ENCODE measurements at regions not wholly inside any gene's neighbourhood (a gene's known extent, or its start where the extent isn't known, plus 50 kb on each side); places are given as distances from the start of the nearest gene placed in this dataset.
"Not testable (repeated sequence)": the region's sequence is repeated elsewhere in the genome, so short reads cannot be mapped to it uniquely, and the experiment has no call there.

GRCh38 chr3:94482686-94483085 is 419.8 kb downstream of the NSUN3 start:
- no peak for DNase-seq (ENCODE audit: low read depth, low spot score)
- Mint-ChIP-seq H3K9me3 (peaks cover 3% of the 10 kb centered on the region), H3K36me3 (ENCODE audit: low read depth) (no peaks in the 10 kb centered on the region), H3K4me3 (no peak overlapping the region), H3K27me3 (ENCODE audit: low read depth) (no peaks in the 10 kb centered on the region), H3K27ac (ENCODE audit: unreplicated experiment) (no peak overlapping the region), H3K4me1 (no peaks in the 10 kb centered on the region)
- no peak for TF ChIP-seq CTCF (conservative IDR thresholded peaks at IDR 0.05)

GRCh38 chr3:94483403-94483802 is 420.5 kb downstream of the NSUN3 start:
- H3K4me3 Mint-ChIP-seq: no peak overlapping the region

GRCh38 chr3:94494992-94495391 is 432.1 kb downstream of the NSUN3 start:
- Mint-ChIP-seq H3K27me3 (ENCODE audit: low read depth) (no peaks in the 10 kb centered on the region), H3K9me3 (peaks cover 7% of the 10 kb centered on the region), H3K4me3 (no peak overlapping the region), H3K4me1 (peaks cover 10% of the 10 kb centered on the region), H3K27ac (ENCODE audit: unreplicated experiment) (no peak overlapping the region), H3K36me3 (ENCODE audit: low read depth) (peaks cover 6% of the 10 kb centered on the region)
- no peak for TF ChIP-seq CTCF (conservative IDR thresholded peaks at IDR 0.05)
- no peak for DNase-seq (ENCODE audit: low read depth, low spot score)

More at GRCh38 chr3:94483403-94483802, 420.5 kb downstream of the NSUN3 start:
- Mint-ChIP-seq H3K27ac (ENCODE audit: unreplicated experiment) (no peak overlapping the region), H3K27me3 (ENCODE audit: low read depth) (no peaks in the 10 kb centered on the region), H3K9me3 (peaks cover 3% of the 10 kb centered on the region), H3K4me1 (no peaks in the 10 kb centered on the region), H3K36me3 (ENCODE audit: low read depth) (no peaks in the 10 kb centered on the region)
- no peak for TF ChIP-seq CTCF (conservative IDR thresholded peaks at IDR 0.05)
- DNase-seq (ENCODE audit: low read depth, low spot score): no peak

- Mint-ChIP-seq H3K36me3 (ENCODE audit: low read depth) (peaks cover 9% of the 10 kb centered on the region), H3K27ac (ENCODE audit: unreplicated experiment) (no peak overlapping the region), H3K27me3 (ENCODE audit: low read depth) (no peaks in the 10 kb centered on the region), H3K4me1 (no peaks in the 10 kb centered on the region), H3K9me3 (peaks cover 12% of the 10 kb centered on the region), H3K4me3 (no peak overlapping the region)
- TF ChIP-seq CTCF (conservative IDR thresholded peaks at IDR 0.05): no peak
- DNase-seq (ENCODE audit: low read depth, low spot score): no peak
These were observed 437.3 kb downstream of the NSUN3 start for GRCh38 chr3:94500146-94500545.

- not testable (repeated sequence) for H3K27ac Mint-ChIP-seq (ENCODE audit: unreplicated experiment); H3K4me3 Mint-ChIP-seq; DNase-seq (ENCODE audit: low read depth, low spot score); H3K4me1 Mint-ChIP-seq; H3K36me3 Mint-ChIP-seq (ENCODE audit: low read depth); H3K27me3 Mint-ChIP-seq (ENCODE audit: low read depth); H3K9me3 Mint-ChIP-seq
These were observed 444.5 kb downstream of the NSUN3 start for GRCh38 chr3:94507354-94507753.

GRCh38 chr3:94512876-94513275 is 450.0 kb downstream of the NSUN3 start:
- TF ChIP-seq CTCF (conservative IDR thresholded peaks at IDR 0.05): no peak
- Mint-ChIP-seq H3K4me1 (peaks cover 18% of the 10 kb centered on the region), H3K4me3 (no peak overlapping the region), H3K36me3 (ENCODE audit: low read depth) (no peaks in the 10 kb centered on the region), H3K27me3 (ENCODE audit: low read depth) (no peaks in the 10 kb centered on the region), H3K27ac (ENCODE audit: unreplicated experiment) (no peak overlapping the region), H3K9me3 (peaks cover 6% of the 10 kb centered on the region)
- no peak for DNase-seq (ENCODE audit: low read depth, low spot score)

All from neural crest cell (in vitro differentiated cells).